ENCODE measurements at regions not wholly inside any gene's neighbourhood (a gene's known extent, or its start where the extent isn't known, plus 50 kb on each side); places are given as distances from the start of the nearest gene placed in this dataset.

DNA sequence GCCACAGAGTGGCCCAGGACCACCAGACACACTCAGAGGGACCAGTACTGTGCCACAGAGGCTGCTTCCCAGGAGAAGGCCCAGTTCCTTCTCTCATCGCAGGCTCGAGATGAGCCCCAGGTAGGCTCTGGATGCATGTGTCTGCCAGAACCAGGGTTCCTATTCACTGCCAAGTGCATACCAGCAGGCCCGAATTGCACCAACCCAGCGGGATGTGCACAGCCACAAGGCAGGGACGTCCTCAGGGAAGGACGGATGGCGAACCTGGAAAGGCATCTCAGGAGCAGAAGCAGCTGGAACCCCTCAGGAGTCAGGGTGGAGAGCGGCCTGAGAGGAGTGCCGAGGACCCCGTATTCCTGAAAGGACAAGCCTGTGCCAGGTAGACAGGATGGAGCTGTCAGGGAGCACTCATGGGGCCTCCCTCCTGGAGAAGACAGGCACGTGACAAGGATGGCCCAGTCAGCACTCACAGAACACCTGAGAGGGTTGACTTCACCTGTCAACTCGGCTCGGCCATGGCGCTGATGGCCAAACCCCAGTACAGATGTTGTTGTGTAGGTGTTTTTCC lies 73.7 kb downstream of the PTGR3 start:
- H3K4me3 ChIP-seq (ENCODE audit: low read depth, low read length): no peak overlapping the region
- TF ChIP-seq, protein P1, sequence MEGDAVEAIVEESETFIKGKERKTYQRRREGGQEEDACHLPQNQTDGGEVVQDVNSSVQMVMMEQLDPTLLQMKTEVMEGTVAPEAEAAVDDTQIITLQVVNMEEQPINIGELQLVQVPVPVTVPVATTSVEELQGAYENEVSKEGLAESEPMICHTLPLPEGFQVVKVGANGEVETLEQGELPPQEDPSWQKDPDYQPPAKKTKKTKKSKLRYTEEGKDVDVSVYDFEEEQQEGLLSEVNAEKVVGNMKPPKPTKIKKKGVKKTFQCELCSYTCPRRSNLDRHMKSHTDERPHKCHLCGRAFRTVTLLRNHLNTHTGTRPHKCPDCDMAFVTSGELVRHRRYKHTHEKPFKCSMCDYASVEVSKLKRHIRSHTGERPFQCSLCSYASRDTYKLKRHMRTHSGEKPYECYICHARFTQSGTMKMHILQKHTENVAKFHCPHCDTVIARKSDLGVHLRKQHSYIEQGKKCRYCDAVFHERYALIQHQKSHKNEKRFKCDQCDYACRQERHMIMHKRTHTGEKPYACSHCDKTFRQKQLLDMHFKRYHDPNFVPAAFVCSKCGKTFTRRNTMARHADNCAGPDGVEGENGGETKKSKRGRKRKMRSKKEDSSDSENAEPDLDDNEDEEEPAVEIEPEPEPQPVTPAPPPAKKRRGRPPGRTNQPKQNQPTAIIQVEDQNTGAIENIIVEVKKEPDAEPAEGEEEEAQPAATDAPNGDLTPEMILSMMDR (conservative IDR thresholded peaks at IDR 0.05; ENCODE audit: low read depth, low read length): no peak
- no peak for DNase-seq (ENCODE audit: low read depth)

DNA sequence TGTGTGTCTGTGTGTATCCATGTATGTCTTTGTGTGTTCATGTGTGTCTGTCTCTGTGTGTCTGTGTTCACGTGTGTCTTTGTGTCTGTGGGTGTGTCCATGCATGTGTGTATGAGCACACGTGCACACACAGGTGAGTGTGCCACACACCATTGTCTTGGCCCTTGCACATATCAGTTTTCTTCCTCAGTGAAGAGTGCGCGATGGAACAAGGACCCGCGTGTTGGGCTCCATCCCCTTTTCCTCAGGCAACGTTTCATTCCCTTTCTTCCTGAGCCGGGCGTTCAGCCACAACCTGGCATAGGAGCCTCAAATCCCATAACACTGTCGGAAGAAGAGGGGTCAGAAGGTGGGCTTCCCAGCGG lies 74.3 kb downstream of the PTGR3 start:
- no peak overlapping the region for H3K4me3 ChIP-seq (ENCODE audit: low read depth, low read length)
- no peak for DNase-seq (ENCODE audit: low read depth)
- TF ChIP-seq, protein P1 (conservative IDR thresholded peaks at IDR 0.05; ENCODE audit: low read depth, low read length): no peak

- no peak overlapping the region for H3K4me3 ChIP-seq (ENCODE audit: low read depth, low read length)
- no peak for DNase-seq (ENCODE audit: low read depth)
- TF ChIP-seq, protein P1 (conservative IDR thresholded peaks at IDR 0.05; ENCODE audit: low read depth, low read length): no peak
These were observed 75.0 kb downstream of the PTGR3 start for GRCh38 chr18:75133721-75134610.

GRCh38 chr18:75132931-75133525 lies 75.9 kb downstream of the PTGR3 start:
- H3K4me3 ChIP-seq (ENCODE audit: low read depth, low read length): no peak overlapping the region
- TF ChIP-seq, protein P1 (conservative IDR thresholded peaks at IDR 0.05; ENCODE audit: low read depth, low read length): no peak
- no peak for DNase-seq (ENCODE audit: low read depth)

- TF ChIP-seq, protein P1 (conservative IDR thresholded peaks at IDR 0.05; ENCODE audit: low read depth, low read length): no peak
- no peak overlapping the region for H3K4me3 ChIP-seq (ENCODE audit: low read depth, low read length)
- DNase-seq (ENCODE audit: low read depth): no peak
These were observed 76.7 kb downstream of the PTGR3 start for GRCh38 chr18:75132098-75132870.

GRCh38 chr18:75131381-75132000 lies 77.4 kb downstream of the PTGR3 start:
- no peak for DNase-seq (ENCODE audit: low read depth)
- H3K4me3 ChIP-seq (ENCODE audit: low read depth, low read length): no peak overlapping the region
- TF ChIP-seq, protein P1 (conservative IDR thresholded peaks at IDR 0.05; ENCODE audit: low read depth, low read length): no peak

All from choroid plexus epithelial cell (primary cell).